Stimulated activated CD4-positive, alpha-beta T cell treated with anti-CD3 and anti-CD28 coated beads, Interleukin-1b, Interleukin-23, amount 100 ng/mL, for 48 hours (primary cell): ENCODE measurements at regions not wholly inside any gene's neighbourhood (a gene's known extent, or its start where the extent isn't known, plus 50 kb on each side); places are given as distances from the start of the nearest gene placed in this dataset.

Experiments
- DNase-seq: peaks from one replicate; pipeline ENCODE4 v3.0.0-alpha.2; 2020

DNA sequence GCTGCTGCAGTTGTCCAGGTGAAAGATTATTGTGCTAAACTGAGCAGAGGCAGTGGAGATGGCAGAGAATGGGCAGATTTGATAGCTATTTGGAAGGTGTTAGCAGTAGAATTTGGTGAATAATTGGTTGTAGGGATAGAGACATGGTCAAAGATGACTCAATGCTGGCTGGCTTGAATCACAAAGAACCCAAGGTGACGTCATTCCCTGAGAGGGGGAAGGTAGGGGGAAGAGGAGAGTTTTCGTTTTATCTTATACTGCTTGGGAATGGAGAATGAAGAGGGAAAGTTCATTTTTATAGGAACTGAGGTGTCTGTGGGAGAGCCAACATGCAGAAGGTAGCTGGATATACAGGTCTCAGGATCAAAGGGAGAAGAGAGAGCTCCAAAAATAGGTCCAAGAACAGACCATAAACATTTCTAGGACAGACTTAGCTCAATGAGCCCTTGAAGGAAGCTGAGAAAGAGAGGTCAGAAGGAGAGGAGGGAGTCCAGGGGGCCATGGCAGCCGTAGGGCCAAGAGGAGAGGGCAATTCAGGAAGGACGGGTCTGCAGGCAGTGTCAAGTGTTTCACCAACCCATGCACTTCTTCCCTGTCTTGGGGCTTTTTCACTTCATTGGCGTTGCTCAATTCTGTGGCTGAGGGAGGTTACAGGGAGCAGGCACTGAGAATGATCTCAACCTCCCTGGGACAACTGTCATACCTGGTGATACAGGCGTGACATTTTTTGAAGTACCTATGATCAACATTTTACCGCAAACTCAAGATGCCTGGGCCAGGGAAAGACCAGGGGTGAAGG, 281.3 kb downstream of the TDRD15 start:
- DNase-seq = no peak

DNA sequence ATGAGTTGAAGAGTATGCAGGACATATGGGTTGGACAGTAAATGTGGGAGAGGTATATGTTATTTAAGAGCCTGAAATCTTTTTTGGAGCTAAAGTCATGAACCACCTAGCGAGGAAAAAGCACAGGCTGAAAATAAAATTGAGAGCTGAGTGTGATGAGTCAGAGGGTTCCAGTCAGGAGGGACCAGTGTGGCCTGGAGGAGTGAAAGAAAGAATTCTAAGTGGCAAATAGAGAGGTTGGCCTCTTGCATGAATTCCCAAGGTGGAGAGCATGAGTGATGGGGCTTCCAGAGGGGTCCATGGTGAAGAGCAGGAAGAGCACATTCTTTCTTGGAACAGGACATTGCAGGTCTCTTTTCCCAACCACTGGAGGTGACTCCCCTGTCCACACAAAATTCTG, 282.6 kb downstream of the TDRD15 start:
- DNase-seq = no peak

DNA sequence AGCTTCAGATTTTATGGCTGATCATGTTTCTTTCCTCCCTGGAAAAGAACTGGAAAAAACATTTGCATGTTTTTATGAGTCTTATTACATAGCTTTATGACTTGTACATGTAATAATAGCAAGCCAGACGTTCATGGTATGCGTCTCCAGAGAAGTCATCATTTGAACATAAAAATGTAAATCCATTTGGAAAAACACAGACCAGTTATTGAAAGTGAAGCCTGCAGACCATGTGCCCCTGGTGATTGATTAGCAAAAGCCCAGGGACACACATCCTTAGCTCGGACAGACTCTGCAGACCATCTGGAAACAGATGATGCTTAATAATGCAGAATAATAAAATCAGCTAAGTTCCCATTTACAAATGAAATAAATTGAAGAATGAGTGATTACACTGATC, 283.1 kb downstream of the TDRD15 start:
- DNase-seq = no peak

DNA sequence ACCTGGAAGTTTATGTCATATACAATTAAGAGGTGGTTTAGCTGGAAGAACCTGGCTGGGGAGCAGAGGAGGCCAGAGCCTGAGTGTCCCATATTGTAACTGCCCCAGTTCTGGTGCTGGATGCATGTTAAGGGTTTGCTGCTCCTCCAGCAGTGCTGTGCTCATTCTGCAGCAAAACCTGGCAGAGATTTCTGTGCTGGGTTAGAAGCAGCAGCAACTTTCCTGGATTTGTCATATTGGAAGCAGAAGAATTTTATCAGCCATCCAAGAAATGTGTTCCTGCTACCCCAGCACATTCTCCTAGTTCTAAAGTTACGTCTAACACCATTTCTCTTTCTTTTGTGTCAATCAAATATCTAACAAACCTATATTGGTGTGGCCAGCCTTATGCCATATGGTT, 284.1 kb downstream of the TDRD15 start:
- no peak for DNase-seq

DNA sequence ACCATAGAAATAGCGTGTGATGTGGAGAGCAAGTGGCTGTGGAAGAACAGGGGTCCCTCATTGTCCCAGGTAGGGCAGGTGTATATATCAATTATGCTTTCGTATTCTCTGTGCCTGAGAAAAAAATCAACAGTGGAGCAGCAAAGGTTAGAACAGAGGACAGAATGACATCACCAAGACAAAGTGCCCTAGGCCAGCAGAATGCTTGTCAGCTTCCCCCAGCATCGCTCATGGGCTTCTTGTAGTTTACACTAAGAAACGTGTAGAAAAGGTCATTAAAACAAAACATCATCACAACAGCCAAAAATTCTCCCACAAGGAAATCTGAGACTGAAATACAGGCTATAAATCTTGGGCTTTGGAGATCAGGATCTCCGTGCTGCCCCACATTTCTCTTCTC, 288.0 kb downstream of the TDRD15 start:
- no peak for DNase-seq

DNA sequence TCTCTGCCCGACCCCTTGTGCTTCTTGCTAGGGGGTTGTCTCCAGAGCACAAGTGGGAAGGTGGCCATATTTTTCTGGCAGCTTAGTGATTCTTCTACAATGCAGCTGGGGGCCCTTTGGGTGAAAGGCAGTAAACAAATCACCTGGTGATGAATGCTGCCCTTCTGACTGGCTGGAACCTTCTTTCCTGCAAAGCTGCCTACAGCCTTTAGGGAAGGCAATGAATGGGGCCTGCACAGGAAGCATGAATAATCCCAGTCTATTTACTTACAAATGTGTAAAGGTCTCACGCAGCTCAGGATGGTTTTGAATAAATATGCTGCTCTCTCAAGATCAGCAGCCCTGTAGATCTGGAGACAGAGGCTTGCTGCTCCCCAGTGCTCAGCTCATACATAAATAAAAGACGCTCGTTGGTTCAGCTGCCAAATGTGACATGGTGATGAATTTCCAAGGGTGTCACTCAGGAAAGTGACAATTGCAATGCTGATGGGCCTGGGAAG, 289.2 kb downstream of the TDRD15 start:
- no peak for DNase-seq

DNA sequence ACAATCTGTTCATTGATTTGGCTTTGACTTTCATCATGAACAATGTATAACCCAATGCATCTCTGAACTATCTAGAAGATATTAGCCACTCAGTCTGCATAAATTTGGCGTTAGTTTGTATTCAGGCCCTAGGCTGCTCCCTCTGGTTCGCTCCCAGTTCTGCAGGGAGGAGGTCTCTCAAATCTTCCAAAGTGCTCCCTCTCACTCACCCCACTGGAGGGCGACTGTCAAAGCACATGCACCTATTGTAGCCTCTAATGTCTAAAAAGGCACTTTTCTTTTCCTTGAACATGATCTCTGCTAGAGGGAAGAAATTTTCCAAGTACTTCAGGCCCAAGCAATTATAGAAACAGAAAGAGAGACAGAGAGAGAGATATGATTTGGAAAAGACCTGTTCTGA, 291.5 kb downstream of the TDRD15 start:
- DNase-seq = no peak

DNA sequence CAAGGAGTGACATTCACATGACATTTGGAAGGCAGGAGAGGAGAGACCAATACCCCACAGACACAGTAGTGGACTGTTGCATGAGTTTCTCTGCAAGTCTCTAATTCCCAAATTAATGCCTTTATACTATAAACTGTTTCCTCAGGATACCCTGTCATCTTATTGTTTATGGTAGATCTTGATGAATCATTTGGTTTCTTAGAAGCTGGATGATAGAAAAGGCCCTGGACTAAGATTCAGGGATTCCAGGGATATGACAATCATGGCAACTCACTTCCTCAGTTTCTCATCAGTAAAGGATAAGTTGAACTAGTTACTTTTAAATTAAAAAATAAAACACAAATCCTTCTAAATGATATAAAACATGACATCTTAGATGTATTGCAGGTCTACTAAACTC, 292.5 kb downstream of the TDRD15 start:
- no peak for DNase-seq

DNA sequence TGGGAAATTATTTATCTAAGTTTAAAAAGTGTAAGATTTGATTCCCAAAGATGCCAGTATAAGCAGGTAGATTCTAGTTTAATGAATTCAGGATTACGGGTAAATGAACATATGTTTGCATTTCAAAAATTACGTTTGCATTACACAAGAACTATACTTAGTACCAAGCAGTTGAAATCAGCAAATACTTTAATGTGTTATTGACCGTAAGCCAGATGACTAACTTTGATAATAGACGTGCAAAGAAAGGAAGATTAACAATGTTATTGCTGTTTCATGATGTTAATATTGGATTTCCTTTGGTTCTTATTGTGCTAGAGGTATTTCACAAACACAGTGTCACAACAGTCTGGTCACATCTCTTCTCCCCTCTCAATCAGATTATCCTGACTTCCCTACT, 294.7 kb downstream of the TDRD15 start:
- DNase-seq = no peak

DNA sequence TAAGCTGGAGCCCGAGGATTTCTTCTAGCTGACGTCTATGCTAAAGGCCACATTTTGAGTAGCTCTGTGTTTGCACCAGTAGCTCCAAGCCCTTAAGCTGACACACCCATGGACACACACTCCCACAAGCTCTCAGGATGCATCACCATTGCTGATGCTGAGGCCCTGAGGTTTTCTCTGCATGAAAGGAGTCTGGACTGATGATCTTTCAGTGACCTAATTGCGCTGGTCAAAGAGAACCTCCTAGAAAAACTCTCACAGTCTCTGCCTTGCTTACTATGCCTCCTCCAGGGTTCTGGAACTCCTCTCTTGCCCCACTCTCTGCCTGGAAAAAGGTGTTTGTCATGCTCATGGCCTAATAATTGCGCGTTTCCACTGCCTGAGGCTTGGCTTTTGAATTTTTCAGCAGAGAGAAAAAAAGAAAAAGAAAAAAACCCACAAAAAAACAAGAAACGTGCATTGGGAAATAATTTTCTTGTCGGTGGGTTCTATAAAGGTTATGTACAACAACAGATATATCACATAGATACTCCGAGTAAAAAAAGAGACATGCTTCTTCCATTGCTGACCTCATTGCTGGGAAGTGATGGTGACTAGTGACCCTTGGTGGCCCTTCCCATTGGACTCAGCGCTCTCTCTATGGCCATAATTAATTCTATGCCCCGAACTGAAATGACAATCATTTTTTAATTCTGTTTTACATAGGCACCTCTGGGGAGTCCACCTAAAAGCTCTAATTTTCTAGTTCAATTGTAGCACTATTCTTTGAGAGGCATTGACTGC, 297.0 kb downstream of the TDRD15 start:
- no peak for DNase-seq

DNA sequence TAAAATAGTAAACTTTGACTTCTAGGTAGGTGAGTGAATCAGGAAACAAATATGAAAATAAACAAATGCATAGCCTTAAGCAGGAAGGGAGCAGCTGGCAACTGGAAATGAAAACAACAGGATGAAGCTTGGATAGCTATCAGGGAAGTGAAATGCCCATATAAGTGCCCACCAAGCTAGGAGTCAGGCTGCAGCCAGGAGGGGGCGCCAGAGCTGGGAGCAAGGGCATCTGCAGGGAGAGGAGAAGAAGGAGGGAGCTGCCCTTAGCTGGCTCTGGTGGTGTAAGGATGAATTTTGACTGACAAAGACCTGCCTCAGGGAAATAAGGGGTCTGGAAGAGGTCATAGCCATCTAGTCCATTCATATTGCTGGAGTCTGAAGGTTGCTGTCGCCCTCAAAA, 298.3 kb downstream of the TDRD15 start:
- peak; percentile 4 for DNase-seq

DNA sequence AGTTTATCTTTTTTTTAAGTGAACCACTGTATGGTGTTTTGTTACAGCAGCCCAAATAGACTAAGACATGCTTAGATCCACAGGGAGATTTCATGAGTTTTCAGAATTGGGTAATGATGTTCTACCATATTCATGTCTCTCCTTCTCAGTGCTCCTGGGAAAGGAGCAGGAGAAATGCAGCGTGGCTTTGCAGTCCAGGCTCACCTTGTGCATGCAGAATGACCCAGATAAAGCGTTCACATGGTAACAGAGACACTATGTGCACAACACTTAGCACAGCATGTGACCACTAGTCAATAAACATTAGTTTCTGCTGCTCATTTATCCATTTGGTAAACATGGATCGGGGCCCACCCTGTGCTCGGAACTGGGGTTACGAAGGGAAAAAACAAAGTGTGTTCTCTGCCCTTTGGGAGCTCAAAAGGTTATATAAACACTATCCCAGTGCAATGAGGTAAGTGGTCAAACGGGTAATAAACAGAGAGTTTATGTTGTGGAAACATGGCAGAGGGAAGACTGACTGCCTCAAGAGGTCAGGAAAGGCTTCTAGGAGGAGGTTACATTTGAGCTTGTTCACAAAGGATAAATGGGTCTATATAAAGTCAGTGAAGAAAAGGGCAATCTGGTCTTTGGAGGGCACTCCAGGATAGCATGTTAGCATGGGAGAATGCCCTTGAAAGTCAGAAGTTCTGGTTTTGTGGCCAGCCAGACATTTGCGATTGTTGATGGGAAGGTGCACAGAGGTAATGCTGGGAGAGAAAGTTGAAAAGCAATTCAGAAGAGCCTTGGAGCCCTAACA, 299.2 kb downstream of the TDRD15 start:
- no peak for DNase-seq

DNA sequence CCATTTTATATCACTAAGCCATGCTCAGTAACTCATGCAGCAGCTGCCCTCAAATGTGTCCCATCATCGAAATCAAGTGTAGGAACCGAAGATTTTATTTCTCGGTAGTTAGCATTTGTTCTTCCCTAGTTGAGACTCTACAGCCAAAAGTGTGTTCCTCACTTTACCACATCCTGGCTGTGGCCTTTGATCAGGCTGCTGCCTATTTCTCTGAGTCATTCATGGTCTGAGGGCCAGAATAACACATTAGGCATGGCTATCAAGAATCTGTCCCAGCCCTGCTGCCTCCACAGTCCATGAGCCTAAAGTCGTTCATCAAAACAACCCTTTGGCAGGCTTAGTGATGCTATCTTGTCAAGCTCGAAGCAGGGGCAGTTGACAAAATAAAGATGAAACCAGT, 300.1 kb downstream of the TDRD15 start:
- DNase-seq = no peak

DNA sequence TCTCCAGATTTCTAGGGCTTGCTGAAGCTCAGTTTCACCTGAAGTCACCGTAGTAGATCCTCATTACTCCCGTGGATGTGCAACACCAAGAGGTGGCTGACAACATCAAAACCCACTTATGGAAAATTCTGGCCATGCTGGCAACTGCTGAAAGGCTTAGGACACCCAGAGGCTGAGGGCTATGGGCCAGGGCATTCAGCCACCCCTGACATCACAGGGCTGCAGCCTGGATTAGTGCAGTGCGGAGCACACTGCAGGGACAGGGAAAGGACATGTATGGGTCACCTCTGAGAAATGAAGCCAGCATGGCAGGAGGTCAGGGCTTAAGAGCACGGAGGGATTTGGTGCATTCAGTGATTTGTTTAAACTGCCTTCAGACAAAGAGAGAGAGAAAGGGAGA, 300.6 kb downstream of the TDRD15 start:
- DNase-seq = no peak

DNA sequence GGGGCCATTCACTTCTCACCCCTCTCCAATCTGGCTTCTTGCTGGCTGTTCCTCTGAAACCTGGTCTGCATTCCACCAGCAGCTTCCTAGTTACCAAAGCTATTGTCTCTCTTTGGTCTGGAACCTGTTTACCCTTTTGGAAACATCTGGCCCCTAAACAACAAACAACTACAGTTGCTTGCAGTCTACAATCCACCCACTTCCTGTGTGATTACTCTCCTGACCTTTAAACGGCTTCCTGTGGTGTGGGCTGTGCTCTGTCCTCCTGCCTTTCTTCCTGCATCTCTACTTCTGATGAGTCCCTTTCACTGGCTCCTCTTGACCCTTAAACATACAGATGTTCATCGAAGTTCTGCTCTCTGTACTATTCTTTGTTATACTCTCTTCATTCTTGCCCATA, 303.8 kb downstream of the TDRD15 start:
- no peak for DNase-seq

DNA sequence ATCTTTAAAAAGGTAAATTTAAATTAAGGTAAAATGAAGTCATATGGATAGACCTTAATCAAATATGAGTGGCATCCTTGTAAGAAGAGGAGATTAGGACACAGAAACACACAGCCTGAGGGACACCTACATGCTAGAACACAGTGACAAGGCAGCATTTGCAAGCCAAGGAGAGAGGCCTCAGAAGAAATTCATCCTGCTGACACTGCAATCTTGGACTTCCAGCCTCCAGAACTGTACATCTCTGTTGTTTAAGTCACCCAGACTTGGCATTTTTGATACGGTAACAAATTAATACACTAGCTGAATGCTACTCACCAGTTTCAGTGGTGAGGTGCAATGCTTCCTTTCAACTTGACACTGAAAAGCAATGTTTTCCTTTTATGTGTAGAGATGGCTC, 305.0 kb downstream of the TDRD15 start:
- DNase-seq = no peak

DNA sequence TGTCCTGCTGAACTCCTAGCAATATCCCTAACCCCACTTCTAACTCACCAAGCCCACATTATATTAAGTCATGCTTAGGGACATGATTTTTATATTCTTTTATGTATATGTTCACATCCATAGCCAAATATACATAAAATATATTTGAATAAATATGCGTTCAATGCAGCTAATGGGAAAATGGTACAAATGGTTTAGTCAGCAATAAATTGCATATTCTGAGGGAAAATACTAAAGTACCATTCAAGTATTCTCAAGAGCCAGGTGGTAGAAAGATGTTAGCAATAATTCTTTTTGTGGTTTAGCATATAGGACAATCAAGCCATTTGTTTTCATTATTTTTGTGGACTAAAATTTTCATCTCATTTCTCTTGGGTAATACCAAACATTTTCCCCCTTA, 306.0 kb downstream of the TDRD15 start:
- DNase-seq = no peak

DNA sequence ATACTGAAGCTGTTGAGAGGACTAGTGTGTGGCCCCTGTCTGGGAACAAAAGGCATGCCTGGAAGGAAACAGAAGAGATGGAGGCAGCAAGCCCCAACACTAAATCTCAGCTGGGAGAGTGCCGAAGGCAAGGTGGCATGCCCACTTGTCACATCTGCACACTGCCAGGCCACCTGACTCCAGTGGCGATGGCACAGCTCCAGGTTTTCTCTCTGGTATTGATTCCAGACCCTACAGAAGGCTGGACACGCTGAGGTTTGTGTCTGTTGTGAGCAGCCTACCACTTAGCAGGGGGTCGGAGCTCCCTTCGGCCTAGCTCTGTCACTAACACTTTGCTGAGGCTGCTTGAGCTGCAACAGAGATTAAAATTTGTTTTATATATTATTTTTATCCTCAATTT, 307.3 kb downstream of the TDRD15 start:
- DNase-seq = no peak

DNA sequence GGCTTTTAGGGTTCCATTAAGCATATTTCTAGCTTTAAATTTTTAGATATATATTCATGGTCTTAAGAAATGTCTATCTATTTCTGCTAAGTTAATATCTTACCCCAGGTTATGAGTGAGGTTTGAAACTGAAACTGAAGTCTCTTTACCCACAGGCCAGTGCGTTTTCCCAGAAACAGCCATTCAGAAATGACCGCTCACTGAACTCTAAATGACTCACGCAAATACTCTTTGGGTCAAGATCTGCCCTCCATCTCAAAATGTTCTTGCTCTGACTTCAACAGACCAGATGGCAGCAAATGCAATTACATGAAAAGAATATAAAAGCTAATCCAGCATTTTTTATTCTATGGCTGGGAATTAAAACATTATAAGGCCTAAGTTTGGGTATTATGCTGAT, 315.2 kb downstream of the TDRD15 start:
- DNase-seq = no peak

DNA sequence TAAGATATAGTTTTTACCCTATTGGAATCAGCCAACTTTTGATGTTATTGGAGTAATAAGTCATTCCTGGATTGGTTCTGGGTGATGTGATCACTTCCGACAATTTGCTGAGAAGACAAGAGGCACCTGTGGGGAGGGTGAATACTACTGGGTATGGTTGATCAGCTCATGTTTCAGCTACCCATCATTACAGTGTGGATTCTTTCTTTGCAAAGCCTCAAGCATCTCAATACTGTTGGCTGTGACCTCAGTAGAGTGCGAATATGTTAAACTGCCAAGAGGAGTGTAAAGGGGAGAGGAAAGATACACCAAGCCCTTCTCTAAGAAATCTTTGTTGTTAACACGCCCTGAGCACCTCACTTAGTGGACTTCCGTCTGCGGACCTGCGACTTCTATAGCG, 317.7 kb downstream of the TDRD15 start:
- DNase-seq = no peak

DNA sequence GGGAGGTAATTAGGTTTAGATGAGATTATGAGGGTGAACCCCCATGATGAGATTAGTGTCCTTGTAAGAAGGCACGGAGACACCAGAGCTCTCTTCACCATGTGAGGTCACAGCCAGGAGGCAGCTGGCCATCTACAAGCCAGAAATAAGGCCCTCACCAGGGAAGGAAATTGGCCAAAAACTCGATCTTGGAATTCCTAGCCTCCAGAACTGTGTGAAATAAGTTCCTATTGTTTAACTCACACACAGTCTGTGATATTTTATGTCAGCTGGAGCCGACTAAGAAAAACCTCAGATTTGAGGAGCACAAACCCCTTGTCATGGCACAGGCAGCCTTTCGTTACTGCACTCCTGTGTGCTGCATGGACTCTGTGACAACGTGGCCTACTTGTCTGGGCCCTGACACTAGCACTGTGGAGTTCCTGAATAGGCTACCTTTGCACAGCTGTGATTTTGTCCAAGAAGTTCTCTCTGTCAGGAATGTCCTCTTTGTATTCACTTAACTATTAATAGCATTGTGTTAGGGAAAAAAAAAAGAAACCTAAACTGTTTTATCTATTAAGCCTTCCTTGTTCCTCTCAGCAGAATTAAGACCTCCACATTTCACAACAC, 319.8 kb downstream of the TDRD15 start:
- no peak for DNase-seq

DNA sequence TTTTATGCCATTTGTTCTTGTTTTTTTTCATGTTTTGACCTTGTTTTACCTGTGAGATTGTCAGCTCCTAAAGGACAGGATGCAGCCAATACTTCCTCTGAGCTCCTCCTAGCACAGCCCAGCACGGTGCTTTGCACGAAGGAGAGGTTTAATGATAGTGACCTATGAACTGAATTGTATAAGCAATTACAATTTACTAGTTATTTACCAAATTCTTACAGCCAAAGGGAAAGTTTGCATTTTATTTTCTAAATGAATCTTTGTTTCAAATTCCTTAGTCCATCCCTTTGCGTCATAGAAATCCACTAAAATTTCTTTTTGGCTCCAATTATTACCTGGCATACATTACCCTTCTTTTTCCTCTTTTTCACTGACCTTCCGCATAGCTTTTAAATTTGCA, 326.1 kb downstream of the TDRD15 start:
- DNase-seq = no peak

DNA sequence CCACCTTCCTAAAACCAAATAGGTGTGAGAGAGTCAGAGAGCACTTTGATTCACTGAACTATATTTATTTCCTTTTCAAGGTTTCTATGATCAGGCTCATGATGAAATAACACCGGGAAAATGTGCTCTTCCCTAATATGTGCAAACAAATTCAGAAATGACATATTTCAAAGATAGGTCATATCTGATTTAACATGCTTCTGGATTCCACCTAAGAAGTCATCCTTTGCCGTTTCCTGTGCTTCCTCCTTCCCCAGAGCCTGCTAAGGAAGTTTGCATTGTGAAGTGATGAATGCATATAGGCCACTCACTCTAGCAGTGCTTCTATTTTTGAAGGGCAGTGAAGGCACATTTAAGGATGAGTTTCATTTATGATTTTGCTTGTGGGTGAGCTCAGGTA, 327.6 kb downstream of the TDRD15 start:
- no peak for DNase-seq
